ENCODE measurements at regions not wholly inside any gene's neighbourhood (a gene's known extent, or its start where the extent isn't known, plus 50 kb on each side); places are given as distances from the start of the nearest gene placed in this dataset.

DNA sequence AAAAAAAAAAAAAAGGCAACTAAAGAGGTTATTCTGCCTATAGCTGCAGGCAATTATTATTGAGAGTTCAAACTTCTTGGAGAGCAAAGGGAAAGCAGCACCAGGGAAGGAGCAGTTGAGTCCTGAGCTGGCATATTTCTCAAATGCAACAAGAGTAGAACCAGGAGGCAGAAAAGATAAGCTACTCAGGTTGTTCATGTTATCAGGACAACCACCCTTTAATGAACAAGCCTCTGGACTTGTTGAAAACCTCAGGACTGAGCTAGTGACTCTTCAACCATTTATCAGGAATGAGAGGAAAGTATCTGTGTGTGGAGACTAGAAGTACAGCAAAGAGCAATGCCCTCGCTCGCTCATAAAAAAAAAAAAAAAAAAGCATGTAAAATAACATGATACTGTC is 183.0 kb downstream of the KCTD12 start:
- H3K36me3 Mint-ChIP-seq, result no peaks in the 10 kb centered on the region
- DNase-seq (ENCODE audit: low spot score in 2 of 2, unreplicated experiment in 2 of 2), result no peak
- peaks cover 4% of the 10 kb centered on the region for H3K4me1 Mint-ChIP-seq
- H3K4me3 Mint-ChIP-seq, result no peak overlapping the region
- peaks cover 14% of the 10 kb centered on the region for H3K9me3 Mint-ChIP-seq
- H3K27me3 Mint-ChIP-seq (ENCODE audit: low read depth), result no peaks in the 10 kb centered on the region
- TF ChIP-seq, protein P1, sequence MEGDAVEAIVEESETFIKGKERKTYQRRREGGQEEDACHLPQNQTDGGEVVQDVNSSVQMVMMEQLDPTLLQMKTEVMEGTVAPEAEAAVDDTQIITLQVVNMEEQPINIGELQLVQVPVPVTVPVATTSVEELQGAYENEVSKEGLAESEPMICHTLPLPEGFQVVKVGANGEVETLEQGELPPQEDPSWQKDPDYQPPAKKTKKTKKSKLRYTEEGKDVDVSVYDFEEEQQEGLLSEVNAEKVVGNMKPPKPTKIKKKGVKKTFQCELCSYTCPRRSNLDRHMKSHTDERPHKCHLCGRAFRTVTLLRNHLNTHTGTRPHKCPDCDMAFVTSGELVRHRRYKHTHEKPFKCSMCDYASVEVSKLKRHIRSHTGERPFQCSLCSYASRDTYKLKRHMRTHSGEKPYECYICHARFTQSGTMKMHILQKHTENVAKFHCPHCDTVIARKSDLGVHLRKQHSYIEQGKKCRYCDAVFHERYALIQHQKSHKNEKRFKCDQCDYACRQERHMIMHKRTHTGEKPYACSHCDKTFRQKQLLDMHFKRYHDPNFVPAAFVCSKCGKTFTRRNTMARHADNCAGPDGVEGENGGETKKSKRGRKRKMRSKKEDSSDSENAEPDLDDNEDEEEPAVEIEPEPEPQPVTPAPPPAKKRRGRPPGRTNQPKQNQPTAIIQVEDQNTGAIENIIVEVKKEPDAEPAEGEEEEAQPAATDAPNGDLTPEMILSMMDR (IDR thresholded peaks at IDR 0.05; ENCODE audit: unreplicated experiment), result no peak
- no peak overlapping the region for H3K27ac Mint-ChIP-seq

DNA sequence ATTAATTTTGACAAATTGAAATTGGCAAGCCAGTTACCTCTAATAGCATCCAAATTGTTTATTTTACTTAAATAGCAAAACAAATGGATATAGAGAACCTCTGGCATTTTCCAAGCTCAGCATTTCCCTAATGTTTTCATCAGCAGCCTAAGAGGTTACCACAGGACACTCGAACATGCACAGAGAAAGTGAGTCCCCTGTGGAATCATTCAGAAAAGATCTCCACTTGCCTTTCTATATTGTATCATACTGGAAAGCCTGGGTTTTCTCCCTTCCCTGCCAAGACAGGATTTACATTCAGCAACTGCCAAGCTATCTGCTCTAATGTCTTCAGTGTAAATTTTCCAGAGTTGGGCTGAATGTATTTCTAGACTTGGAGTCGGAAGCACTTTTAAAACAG is 188.9 kb downstream of the KCTD12 start:
- H3K4me3 Mint-ChIP-seq, result no peak overlapping the region
- H3K4me1 Mint-ChIP-seq, result peaks cover 4% of the 10 kb centered on the region
- peaks cover 14% of the 10 kb centered on the region for H3K9me3 Mint-ChIP-seq
- no peak overlapping the region for H3K27ac Mint-ChIP-seq
- H3K27me3 Mint-ChIP-seq (ENCODE audit: low read depth), result no peaks in the 10 kb centered on the region
- DNase-seq (ENCODE audit: low spot score in 2 of 2, unreplicated experiment in 2 of 2), result no peak
- H3K36me3 Mint-ChIP-seq, result no peaks in the 10 kb centered on the region
- TF ChIP-seq, protein P1 (IDR thresholded peaks at IDR 0.05; ENCODE audit: unreplicated experiment), result no peak

DNA sequence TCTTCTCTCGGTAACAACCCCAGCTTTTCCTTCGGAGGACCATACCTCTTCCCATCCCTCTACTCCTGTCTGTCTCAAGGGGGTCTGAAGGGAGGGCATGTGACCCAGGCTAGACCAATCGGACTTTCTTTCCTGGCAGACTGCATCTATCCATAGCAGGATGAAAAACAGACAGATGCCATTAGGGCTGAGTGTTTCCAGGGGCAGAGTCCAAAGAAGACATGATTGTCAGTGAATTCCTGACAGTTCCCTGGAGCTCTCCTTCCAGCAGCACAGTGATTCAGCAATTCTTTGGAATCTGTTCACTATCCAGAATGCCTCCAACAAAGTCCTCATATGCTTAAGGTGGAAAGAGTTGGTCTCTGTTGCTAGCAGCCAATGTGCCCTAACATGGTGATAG is 189.8 kb downstream of the KCTD12 start:
- Mint-ChIP-seq H3K27me3 (ENCODE audit: low read depth) (no peaks in the 10 kb centered on the region), H3K36me3 (no peaks in the 10 kb centered on the region), H3K4me3 (no peak overlapping the region), H3K27ac (no peak overlapping the region), H3K4me1 (peaks cover 4% of the 10 kb centered on the region), H3K9me3 (peaks cover 14% of the 10 kb centered on the region)
- TF ChIP-seq, protein P1 (IDR thresholded peaks at IDR 0.05; ENCODE audit: unreplicated experiment), result no peak
- no peak for DNase-seq (ENCODE audit: low spot score in 2 of 2, unreplicated experiment in 2 of 2)

DNA sequence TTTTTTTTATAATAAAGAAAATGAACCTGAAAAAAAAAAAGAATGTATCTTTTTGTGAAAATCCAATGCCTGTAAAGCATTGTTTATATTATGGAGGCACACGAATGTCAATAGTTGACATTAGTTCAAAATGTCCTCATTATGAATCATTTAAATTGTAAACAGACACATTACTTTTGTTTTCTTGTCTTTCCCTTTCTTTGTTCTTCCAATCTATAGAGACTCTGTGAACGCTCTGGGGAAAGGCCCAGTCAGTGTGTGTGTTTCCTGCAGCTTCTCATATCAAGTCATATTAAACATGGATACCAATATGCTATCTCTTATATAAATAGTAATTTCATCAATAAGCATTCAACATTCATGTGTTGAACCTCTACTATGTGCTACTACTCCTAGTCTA is 193.1 kb downstream of the KCTD12 start:
- Mint-ChIP-seq H3K9me3 (peaks cover 7% of the 10 kb centered on the region), H3K4me3 (no peak overlapping the region), H3K27ac (no peak overlapping the region), H3K36me3 (no peaks in the 10 kb centered on the region), H3K27me3 (ENCODE audit: low read depth) (no peaks in the 10 kb centered on the region), H3K4me1 (peaks cover 4% of the 10 kb centered on the region)
- DNase-seq (ENCODE audit: low spot score in 2 of 2, unreplicated experiment in 2 of 2), result no peak
- TF ChIP-seq, protein P1 (IDR thresholded peaks at IDR 0.05; ENCODE audit: unreplicated experiment), result no peak

DNA sequence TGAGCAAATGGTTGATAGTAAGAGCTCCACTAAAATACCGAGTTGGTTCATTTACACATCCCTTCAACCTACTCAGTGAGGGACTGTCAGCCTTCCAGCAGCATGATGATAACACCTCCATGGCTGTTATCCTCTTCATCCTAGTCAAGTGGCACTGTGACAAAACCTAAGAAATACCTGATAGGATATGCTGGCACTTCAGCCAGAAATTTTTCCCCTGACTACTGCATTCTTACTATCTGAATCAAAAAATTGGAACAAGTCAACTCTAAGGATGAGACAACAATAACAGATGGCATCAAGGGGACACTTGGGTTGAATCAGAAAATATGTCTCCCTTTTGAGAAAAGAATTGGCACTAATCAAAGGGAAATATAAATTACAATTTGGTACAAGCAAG is 193.9 kb downstream of the KCTD12 start:
- TF ChIP-seq, protein P1 (IDR thresholded peaks at IDR 0.05; ENCODE audit: unreplicated experiment), result no peak
- H3K4me1 Mint-ChIP-seq, result peaks cover 6% of the 10 kb centered on the region
- H3K4me3 Mint-ChIP-seq, result no peak overlapping the region
- DNase-seq (ENCODE audit: low spot score in 2 of 2, unreplicated experiment in 2 of 2), result no peak
- H3K27ac Mint-ChIP-seq, result no peak overlapping the region
- H3K27me3 Mint-ChIP-seq (ENCODE audit: low read depth), result no peaks in the 10 kb centered on the region
- H3K9me3 Mint-ChIP-seq, result peaks cover 7% of the 10 kb centered on the region
- no peaks in the 10 kb centered on the region for H3K36me3 Mint-ChIP-seq

DNA sequence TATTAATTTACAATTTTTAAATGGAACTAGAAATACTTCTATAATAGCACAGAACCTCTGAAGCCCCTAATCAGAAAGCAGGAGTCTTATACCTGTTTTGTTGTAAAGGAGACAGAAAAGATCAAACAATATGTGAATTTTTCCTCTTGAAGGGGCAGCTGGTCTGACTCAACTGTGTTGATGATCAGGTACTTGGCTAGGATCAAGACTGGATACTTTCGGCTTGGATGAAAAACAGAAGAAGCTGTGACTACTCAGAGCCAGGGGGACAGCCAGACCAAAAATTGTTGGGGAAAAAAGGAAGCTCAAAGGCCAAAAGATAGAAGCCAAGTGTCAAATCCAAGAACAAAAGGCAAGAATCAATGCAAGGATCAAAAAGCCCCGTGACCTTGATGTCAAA is 195.6 kb downstream of the KCTD12 start:
- Mint-ChIP-seq H3K4me1 (peaks cover 4% of the 10 kb centered on the region), H3K36me3 (no peaks in the 10 kb centered on the region), H3K27me3 (ENCODE audit: low read depth) (no peaks in the 10 kb centered on the region), H3K27ac (no peak overlapping the region), H3K4me3 (no peak overlapping the region), H3K9me3 (peaks cover 7% of the 10 kb centered on the region)
- TF ChIP-seq, protein P1 (IDR thresholded peaks at IDR 0.05; ENCODE audit: unreplicated experiment), result no peak
- no peak for DNase-seq (ENCODE audit: low spot score in 2 of 2, unreplicated experiment in 2 of 2)
